ENCODE measurements at regions not wholly inside any gene's neighbourhood (a gene's known extent, or its start where the extent isn't known, plus 50 kb on each side); places are given as distances from the start of the nearest gene placed in this dataset.
"Not testable (repeated sequence)": the region's sequence is repeated elsewhere in the genome, so short reads cannot be mapped to it uniquely, and the experiment has no call there.

GRCh38 chr1:34369701-34370455 lies 193.2 kb downstream of the C1orf94 start:
- Histone ChIP-seq H3K4me1 (no peaks in the 10 kb centered on the region), H3K9me3 (replicated peaks) (no peaks in the 10 kb centered on the region), H3K27ac (no peak overlapping the region), H3K4me3 (no peak overlapping the region), H3K36me3 (no peaks in the 10 kb centered on the region), H3K27me3 (peaks cover 23% of the 10 kb centered on the region)
- DNase-seq = no peak

- Histone ChIP-seq H3K4me1 (no peaks in the 10 kb centered on the region), H3K9me3 (replicated peaks) (no peaks in the 10 kb centered on the region), H3K4me3 (no peak overlapping the region), H3K27me3 (peaks cover 23% of the 10 kb centered on the region), H3K27ac (no peak overlapping the region), H3K36me3 (no peaks in the 10 kb centered on the region)
- DNase-seq = no peak
Observed at GRCh38 chr1:34370748-34371147, 194.0 kb downstream of the C1orf94 start.

DNA sequence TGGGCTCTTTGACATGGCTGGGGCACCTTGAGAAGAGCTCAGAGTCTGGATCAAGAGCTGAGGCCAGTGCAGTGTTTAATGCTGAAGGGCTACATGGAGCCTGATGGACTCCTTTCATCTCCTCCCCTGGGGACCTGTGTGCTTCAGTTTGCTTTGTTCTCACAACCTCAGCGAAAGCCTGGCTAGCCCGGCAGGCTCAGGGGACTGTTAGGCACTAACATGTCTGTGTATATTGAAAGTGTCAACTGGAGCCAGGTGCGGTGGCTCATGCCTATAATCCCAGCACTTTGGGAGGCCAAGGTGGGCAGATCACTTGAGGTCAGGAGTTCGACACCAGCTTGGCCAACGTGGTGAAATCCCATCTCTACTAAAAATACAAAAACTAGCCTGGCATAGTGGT lies 194.5 kb downstream of the C1orf94 start:
- not testable (repeated sequence) for DNase-seq; H3K9me3 ChIP-seq (replicated peaks); H3K36me3 ChIP-seq; H3K27ac ChIP-seq; H3K4me3 ChIP-seq; H3K4me1 ChIP-seq
- H3K27me3 ChIP-seq = peaks cover 23% of the 10 kb centered on the region

- Histone ChIP-seq H3K27me3 (peaks cover 19% of the 10 kb centered on the region; the same call in 1 of the 2 replicates), H3K27ac (no peak overlapping the region), H3K36me3 (no peaks in the 10 kb centered on the region), H3K4me3 (no peak overlapping the region), H3K4me1 (no peaks in the 10 kb centered on the region), H3K9me3 (replicated peaks) (no peaks in the 10 kb centered on the region)
- DNase-seq = no peak
Observed at GRCh38 chr1:34371829-34372532, 195.3 kb downstream of the C1orf94 start.

GRCh38 chr1:34372891-34373290 lies 196.2 kb downstream of the C1orf94 start:
- no peaks in the 10 kb centered on the region for H3K36me3 ChIP-seq
- no peak overlapping the region for H3K27ac ChIP-seq
- H3K9me3 ChIP-seq (replicated peaks) = no peaks in the 10 kb centered on the region
- DNase-seq = no peak
- H3K27me3 ChIP-seq = peaks cover 12% of the 10 kb centered on the region; the same call in 1 of the 2 replicates
- no peak overlapping the region for H3K4me3 ChIP-seq
- no peaks in the 10 kb centered on the region for H3K4me1 ChIP-seq

DNA sequence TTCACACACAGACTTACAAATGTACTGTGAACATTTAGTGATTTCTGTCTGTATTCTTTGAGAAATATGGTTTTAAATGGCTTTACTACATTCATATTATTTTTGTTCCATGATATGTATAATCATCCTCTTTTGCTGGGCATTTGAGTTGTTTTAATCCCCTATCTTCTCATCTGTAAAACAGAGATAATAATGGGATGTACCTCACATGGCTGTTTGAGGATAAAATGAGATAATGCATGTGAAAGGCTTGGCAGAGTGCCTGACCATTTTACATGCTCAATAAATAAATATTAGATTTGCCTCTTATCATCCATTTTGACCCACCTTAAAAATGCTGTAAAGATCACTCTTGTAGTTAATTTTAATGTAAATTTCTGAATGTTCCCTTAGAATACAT lies 197.2 kb downstream of the C1orf94 start:
- DNase-seq = no peak
- H3K4me3 ChIP-seq = no peak overlapping the region
- no peaks in the 10 kb centered on the region for H3K36me3 ChIP-seq
- H3K4me1 ChIP-seq = no peaks in the 10 kb centered on the region
- 0 out of 2 replicates have a peak, but pooled peaks cover 4% of the 10 kb centered on the region for H3K27me3 ChIP-seq
- no peak overlapping the region for H3K27ac ChIP-seq
- H3K9me3 ChIP-seq (replicated peaks) = no peaks in the 10 kb centered on the region

GRCh38 chr1:34376531-34376930 lies 199.8 kb downstream of the C1orf94 start:
- H3K27me3 ChIP-seq = 0 out of 2 replicates have a peak, but pooled peaks cover 7% of the 10 kb centered on the region
- no peak for DNase-seq
- no peak overlapping the region for H3K27ac ChIP-seq
- no peak overlapping the region for H3K4me3 ChIP-seq
- no peaks in the 10 kb centered on the region for H3K4me1 ChIP-seq
- no peaks in the 10 kb centered on the region for H3K9me3 ChIP-seq (replicated peaks)
- H3K36me3 ChIP-seq = no peaks in the 10 kb centered on the region

- DNase-seq = no peak
- Histone ChIP-seq H3K27ac (no peak overlapping the region), H3K4me1 (no peaks in the 10 kb centered on the region), H3K36me3 (no peaks in the 10 kb centered on the region), H3K4me3 (no peak overlapping the region), H3K9me3 (replicated peaks) (no peaks in the 10 kb centered on the region), H3K27me3 (0 out of 2 replicates have a peak, but pooled peaks cover 3% of the 10 kb centered on the region)
Observed at GRCh38 chr1:34378968-34379856, 202.5 kb downstream of the C1orf94 start.

- no peaks in the 10 kb centered on the region for H3K4me1 ChIP-seq
- H3K9me3 ChIP-seq (replicated peaks) = no peaks in the 10 kb centered on the region
- no peak overlapping the region for H3K4me3 ChIP-seq
- H3K27ac ChIP-seq = no peak overlapping the region
- H3K27me3 ChIP-seq = 0 out of 2 replicates have a peak, but pooled peaks cover 3% of the 10 kb centered on the region
- H3K36me3 ChIP-seq = no peaks in the 10 kb centered on the region
- no peak for DNase-seq
Observed at GRCh38 chr1:34379911-34380310, 203.2 kb downstream of the C1orf94 start.

- Histone ChIP-seq H3K36me3 (no peaks in the 10 kb centered on the region), H3K4me1 (no peaks in the 10 kb centered on the region), H3K9me3 (replicated peaks) (no peaks in the 10 kb centered on the region), H3K27ac (no peak overlapping the region), H3K27me3 (0 out of 2 replicates have a peak, but pooled peaks cover 3% of the 10 kb centered on the region), H3K4me3 (no peak overlapping the region)
- no peak for DNase-seq
Observed at GRCh38 chr1:34380526-34381124, 203.9 kb downstream of the C1orf94 start.

DNA sequence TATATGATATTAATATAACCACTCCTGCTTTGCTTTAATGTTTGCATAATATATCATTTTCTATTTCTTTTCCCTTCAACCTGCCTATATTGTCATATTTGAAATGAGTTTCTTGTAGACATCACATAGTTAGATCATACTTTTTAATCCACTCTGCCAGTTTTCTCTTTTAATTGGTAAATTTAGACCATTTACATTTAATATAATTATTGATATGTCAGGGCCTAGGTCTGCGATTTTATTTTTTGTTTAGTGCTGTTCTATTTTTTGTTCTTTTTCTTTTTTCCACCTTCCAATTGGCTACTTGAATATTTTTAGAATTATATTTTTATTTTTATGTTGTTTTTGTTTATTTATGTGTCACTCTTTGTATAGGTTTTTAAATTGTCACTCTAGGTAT lies 213.3 kb downstream of the C1orf94 start:
- Histone ChIP-seq H3K27ac (no peak overlapping the region), H3K36me3 (no peaks in the 10 kb centered on the region), H3K4me3 (no peak overlapping the region), H3K27me3 (no peaks in the 10 kb centered on the region), H3K9me3 (replicated peaks) (no peaks in the 10 kb centered on the region), H3K4me1 (no peaks in the 10 kb centered on the region)
- DNase-seq = no peak

GRCh38 chr1:34396042-34396441 lies 219.3 kb downstream of the C1orf94 start:
- no peak for DNase-seq
- no peaks in the 10 kb centered on the region for H3K4me1 ChIP-seq
- no peak overlapping the region for H3K27ac ChIP-seq
- H3K27me3 ChIP-seq = no peaks in the 10 kb centered on the region
- H3K4me3 ChIP-seq = no peak overlapping the region
- H3K9me3 ChIP-seq (replicated peaks) = no peaks in the 10 kb centered on the region
- H3K36me3 ChIP-seq = no peaks in the 10 kb centered on the region

DNA sequence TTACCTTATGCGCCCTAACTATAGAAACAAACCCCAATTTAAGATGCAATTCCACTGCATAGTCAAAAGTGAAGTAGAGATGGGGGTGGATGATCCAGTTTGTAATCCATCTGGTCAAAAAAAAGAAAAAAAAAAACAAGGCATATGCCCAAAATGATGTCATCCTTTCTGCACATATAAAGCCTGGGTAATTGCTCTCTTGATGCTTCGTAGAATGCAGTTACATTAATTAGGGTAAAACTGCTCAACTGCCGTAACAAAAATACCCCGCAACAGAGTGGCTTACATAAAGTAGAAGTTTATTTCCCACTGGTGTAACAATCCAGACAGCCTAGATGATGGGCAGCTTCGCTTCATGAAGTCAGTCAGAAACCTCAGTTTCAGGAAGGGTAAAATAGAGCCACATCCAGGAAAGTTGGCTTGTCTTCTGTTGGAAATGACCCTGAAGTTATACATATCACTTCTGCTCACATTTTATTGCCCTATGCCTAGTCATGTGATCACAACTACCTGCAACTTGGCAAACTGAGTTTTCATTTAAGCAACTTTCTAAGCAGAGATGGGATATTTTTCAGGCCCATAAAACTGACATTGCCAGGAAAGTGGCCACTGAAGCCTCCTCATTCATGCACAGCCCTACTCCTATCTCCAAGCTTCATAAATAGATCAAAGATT lies 221.7 kb downstream of the C1orf94 start:
- Histone ChIP-seq H3K4me1 (no peaks in the 10 kb centered on the region), H3K4me3 (no peak overlapping the region), H3K36me3 (no peaks in the 10 kb centered on the region), H3K9me3 (replicated peaks) (no peaks in the 10 kb centered on the region), H3K27me3 (no peaks in the 10 kb centered on the region), H3K27ac (no peak overlapping the region)
- DNase-seq = no peak

DNA sequence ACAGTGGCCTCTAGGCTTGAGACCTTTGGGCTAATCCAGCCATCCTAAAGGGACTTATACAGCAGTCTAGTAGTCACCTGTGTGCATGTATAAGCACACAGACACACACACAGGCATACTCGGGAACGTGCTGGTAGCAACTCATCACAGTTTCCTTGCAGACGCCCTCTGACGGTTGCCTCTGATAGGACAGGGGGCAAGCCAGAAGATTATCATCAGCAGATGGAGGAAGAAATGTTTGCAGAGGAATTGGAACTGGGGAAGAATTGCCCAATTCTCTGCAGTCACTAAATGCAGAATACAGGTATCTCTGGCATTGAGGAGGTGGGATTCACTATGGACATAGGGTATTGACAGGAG lies 222.2 kb downstream of the C1orf94 start:
- DNase-seq = peak; percentile 8 to 22
- H3K4me3 ChIP-seq = no peak overlapping the region

More for the DNA sequence above, 222.2 kb downstream of the C1orf94 start:
- Histone ChIP-seq H3K36me3 (no peaks in the 10 kb centered on the region), H3K9me3 (replicated peaks) (no peaks in the 10 kb centered on the region), H3K27ac (no peak overlapping the region), H3K4me1 (no peaks in the 10 kb centered on the region), H3K27me3 (no peaks in the 10 kb centered on the region)

All from SJCRH30 (cell line).